CD14-positive monocyte (primary cell): ENCODE measurements at regions not wholly inside any gene's neighbourhood (a gene's known extent, or its start where the extent isn't known, plus 50 kb on each side); places are given as distances from the start of the nearest gene placed in this dataset.

ENCODE experiments used
- DNase-seq, 3 donors: peaks; one replicate each; pipeline ENCODE4 v3.0.0-alpha.2; 2011 to 2022
- H2AFZ ChIP-seq: 2 replicates; pipeline ENCODE4 v1.6.0; 2012; ENCODE audit warnings: mild to moderate bottlenecking, low read depth, low read length, inconsistent platforms; ENCODE audit not compliant: insufficient read depth, poor library complexity, severe bottlenecking
- H3K27ac ChIP-seq, 2 donors: 1 replicate in 1 of 2; 2 replicates in 1 of 2; pipeline ENCODE4 v1.5.1; 2012 to 2013; ENCODE audit warnings: low read length in 2 of 2, control low read depth in 1 of 2, inconsistent platforms in 1 of 2, low read depth in 1 of 2, mild to moderate bottlenecking in 1 of 2
- H3K27me3 ChIP-seq, 2 donors: one replicate each; pipeline versions ENCODE4 v1.6.0 to v1.6.1; 2011 to 2013; ENCODE audit warnings: low read length in 2 of 2; ENCODE audit not compliant: control insufficient read depth in 2 of 2, insufficient read depth in 2 of 2
- H3K36me3 ChIP-seq, 2 donors: replicated peaks in 1 of 2; 1 replicate in 1 of 2; 2 replicates in 1 of 2; pipeline versions ENCODE4 v1.5.1 to v1.6.1; 2012 to 2013; ENCODE audit warnings: low read length in 2 of 2, control low read depth in 1 of 2, inconsistent platforms in 1 of 2, mild to moderate bottlenecking in 1 of 2; ENCODE audit not compliant: insufficient read depth in 2 of 2, control insufficient read depth in 1 of 2
- H3K4me1 ChIP-seq, 2 donors: 1 replicate in 1 of 2; 2 replicates in 1 of 2; pipeline versions ENCODE4 v1.5.1 to v1.6.1; 2012 to 2013; ENCODE audit warnings: low read length in 2 of 2, control low read depth in 1 of 2, inconsistent platforms in 1 of 2, mild to moderate bottlenecking in 1 of 2, moderate library complexity in 1 of 2; ENCODE audit not compliant: insufficient read depth in 2 of 2, control insufficient read depth in 1 of 2
- H3K4me2 ChIP-seq: replicated peaks from 2 replicates; pipeline ENCODE3; 2012; ENCODE audit warnings: low read length, moderate library complexity, mild to moderate bottlenecking; ENCODE audit not compliant: poor library complexity, severe bottlenecking; ENCODE audit errors: extremely low read depth
- H3K4me3 ChIP-seq, 3 experiments: fragments of 200-600 bp in 1 of 3; sonication (generic) in 1 of 3; replicated peaks in 1 of 3; 1 replicate in 2 of 3; 2 replicates in 1 of 3; pipeline ENCODE4 v1.5.1; 2011 to 2013; ENCODE audit warnings: low read length in 3 of 3, mild to moderate bottlenecking in 3 of 3, control low read depth in 2 of 3, low read depth in 2 of 3, inconsistent platforms in 1 of 3, moderate library complexity in 1 of 3
- H3K79me2 ChIP-seq: 2 replicates; pipeline ENCODE4 v1.6.0; 2012; ENCODE audit warnings: mild to moderate bottlenecking, control low read depth, inconsistent platforms, low read length, moderate library complexity; ENCODE audit not compliant: insufficient read depth
- H3K9ac ChIP-seq: 2 replicates; pipeline ENCODE4 v1.6.0; 2017; ENCODE audit warnings: low read length, mild to moderate bottlenecking; ENCODE audit not compliant: insufficient read depth, poor library complexity, severe bottlenecking
- H3K9me3 ChIP-seq, 2 donors: replicated peaks in 1 of 2; 1 replicate in 1 of 2; 2 replicates in 1 of 2; pipeline versions ENCODE4 v1.5.1 to v1.6.1; 2012 to 2013; ENCODE audit warnings: low read length in 2 of 2, control low read depth in 1 of 2; ENCODE audit not compliant: control insufficient read depth in 1 of 2, insufficient read depth in 1 of 2
- H4K20me1 ChIP-seq: 2 replicates; pipeline ENCODE4 v1.6.0; 2012; ENCODE audit warnings: mild to moderate bottlenecking, low read length, control low read depth, moderate library complexity; ENCODE audit not compliant: insufficient read depth
- H3K27ac Mint-ChIP-seq, 7 donors: one replicate each; pipeline ENCODE4 v1.8.0; 2020; ENCODE audit warnings: mild to moderate bottlenecking in 7 of 7, mixed read lengths in 7 of 7, moderate library complexity in 6 of 7, inconsistent platforms in 2 of 7
- H3K27me3 Mint-ChIP-seq, 3 donors: one replicate each; pipeline ENCODE4 v1.8.0; 2021 to 2022; ENCODE audit warnings: low read depth in 3 of 3, mild to moderate bottlenecking in 3 of 3, mixed read lengths in 3 of 3, moderate library complexity in 3 of 3, inconsistent platforms in 1 of 3
- H3K36me3 Mint-ChIP-seq, 2 donors: one replicate each; pipeline ENCODE4 v1.8.0; 2020; ENCODE audit warnings: mixed read lengths in 2 of 2, inconsistent platforms in 1 of 2, mild to moderate bottlenecking in 1 of 2
- H3K4me1 Mint-ChIP-seq: one replicate; pipeline ENCODE4 v1.8.0; 2020; ENCODE audit warnings: mild to moderate bottlenecking, mixed read lengths
- H3K4me3 Mint-ChIP-seq, 2 donors: one replicate each; pipeline ENCODE4 v1.8.0; 2020; ENCODE audit warnings: mild to moderate bottlenecking in 2 of 2, mixed read lengths in 2 of 2, moderate library complexity in 1 of 2
- H3K9me3 Mint-ChIP-seq, 7 donors: one replicate each; pipeline ENCODE4 v1.8.0; 2020 to 2022; ENCODE audit warnings: mixed read lengths in 7 of 7, mild to moderate bottlenecking in 6 of 7, moderate library complexity in 6 of 7, inconsistent platforms in 2 of 7
- CTCF ChIP-seq: fragments of 200-600 bp; IDR thresholded peaks from one replicate; pipeline ENCODE4 v1.8.0; 2022; ENCODE audit warnings: antibody characterized with exemption, mild to moderate bottlenecking
- WGBS: methylation state at CpG from one replicate; pipeline ENCODE4 v1.1.5; 2013; ENCODE audit warnings: missing lambda C conversion rate; ENCODE audit not compliant: insufficient coverage; 5-methylcytosine and 5-hydroxymethylcytosine counted together
- intact Hi-C, 2 donors: fragments of 100-400 bp; cut with micrococcal nuclease; formaldehyde crosslinking; loops; one replicate each; pipeline versions ENCODE4 v1.15.0 to v1.15.1; 2023

GRCh38 chr19:31907661-31908060 lies 437.7 kb upstream of the ZNF507 start:
- no peak overlapping the region for H3K27ac Mint-ChIP-seq
- Histone ChIP-seq H3K4me3 (no peak overlapping the region), H3K4me2 (no peak overlapping the region), H3K36me3 (no peaks in the 10 kb centered on the region), H4K20me1 (no peaks in the 10 kb centered on the region), H3K9ac (no peak overlapping the region), H3K9me3 (no peaks in the 10 kb centered on the region), H3K27ac (no peak overlapping the region), H3K79me2 (no peaks in the 10 kb centered on the region), H2AFZ (no peak overlapping the region), H3K27me3 (no peaks in the 10 kb centered on the region), H3K4me1 (no peaks in the 10 kb centered on the region)
- intact Hi-C loops, result no loop called here
- H3K27me3 Mint-ChIP-seq, result peaks cover 0 to 2% (median 2%) of the 10 kb centered on the region in 3 donors
- WGBS, result no CpG with 5 or more reads among the region's 1 CpG
- H3K4me1 Mint-ChIP-seq, result peaks cover 11% of the 10 kb centered on the region
- DNase-seq, result no peak
- TF ChIP-seq CTCF, result no peak
- H3K36me3 Mint-ChIP-seq, result no peaks in the 10 kb centered on the region
- no peak overlapping the region for H3K4me3 Mint-ChIP-seq
- H3K9me3 Mint-ChIP-seq, result peaks cover 0 to 3% (median 0%) of the 10 kb centered on the region in 7 donors

GRCh38 chr19:31908080-31908479 lies 437.3 kb upstream of the ZNF507 start:
- DNase-seq, result no peak
- Mint-ChIP-seq H3K27ac (no peak overlapping the region), H3K27me3 (peaks cover 0 to 2% (median 2%) of the 10 kb centered on the region in 3 donors), H3K4me1 (peaks cover 11% of the 10 kb centered on the region), H3K9me3 (peaks cover 0 to 3% (median 0%) of the 10 kb centered on the region in 7 donors), H3K4me3 (no peak overlapping the region), H3K36me3 (no peaks in the 10 kb centered on the region)
- Histone ChIP-seq H3K9ac (no peak overlapping the region), H4K20me1 (no peaks in the 10 kb centered on the region), H3K27ac (no peak overlapping the region), H3K9me3 (no peaks in the 10 kb centered on the region), H3K4me2 (no peak overlapping the region), H3K4me3 (no peak overlapping the region), H3K27me3 (no peaks in the 10 kb centered on the region), H3K79me2 (no peaks in the 10 kb centered on the region), H2AFZ (no peak overlapping the region), H3K36me3 (no peaks in the 10 kb centered on the region), H3K4me1 (no peaks in the 10 kb centered on the region)
- no peak for TF ChIP-seq CTCF
- no CpG with 5 or more reads among the region's 3 CpGs for WGBS
- intact Hi-C loops, result no loop called here
